HFF-Myc (cell line): ENCODE measurements at regions not wholly inside any gene's neighbourhood (a gene's known extent, or its start where the extent isn't known, plus 50 kb on each side); places are given as distances from the start of the nearest gene placed in this dataset.

ENCODE experiments used
- DNase-seq: peaks from one replicate; pipeline ENCODE4 v3.0.0-alpha.2; 2011; ENCODE audit warnings: low read depth; ENCODE audit errors: extremely low read depth
- H3K4me3 ChIP-seq: replicated peaks from 2 replicates; pipeline ENCODE4 v1.5.1; 2011; ENCODE audit warnings: low read depth, mild to moderate bottlenecking, control low read depth, low read length
- CTCF ChIP-seq: IDR thresholded peaks from 2 replicates; pipeline ENCODE4 v1.5.1; 2012; ENCODE audit warnings: mild to moderate bottlenecking, low read depth, low read length, control low read depth; ENCODE audit errors: missing control alignments

- no peak overlapping the region for H3K4me3 ChIP-seq
- no peak for TF ChIP-seq CTCF
- DNase-seq = no peak
Measured at GRCh38 chr3:153649286-153649839, 471.8 kb upstream of the ARHGEF26 start.

- no peak for DNase-seq
- no peak for TF ChIP-seq CTCF
- no peak overlapping the region for H3K4me3 ChIP-seq
Measured at GRCh38 chr3:153652076-153652475, 469.1 kb upstream of the ARHGEF26 start.

GRCh38 chr3:153657046-153657445 lies 464.1 kb upstream of the ARHGEF26 start:
- no peak for TF ChIP-seq CTCF
- H3K4me3 ChIP-seq = no peak overlapping the region
- no peak for DNase-seq

- no peak overlapping the region for H3K4me3 ChIP-seq
- no peak for TF ChIP-seq CTCF
- no peak for DNase-seq
Measured at GRCh38 chr3:153657461-153657860, 463.7 kb upstream of the ARHGEF26 start.

- no peak for DNase-seq
- H3K4me3 ChIP-seq = no peak overlapping the region
- TF ChIP-seq CTCF = no peak
Measured at GRCh38 chr3:153658136-153658535, 463.1 kb upstream of the ARHGEF26 start.

- TF ChIP-seq CTCF = no peak
- H3K4me3 ChIP-seq = no peak overlapping the region
- DNase-seq = no peak
Measured at GRCh38 chr3:153666991-153667740, 454.0 kb upstream of the ARHGEF26 start.
